GM10248 (cell line): ENCODE measurements at regions not wholly inside any gene's neighbourhood (a gene's known extent, or its start where the extent isn't known, plus 50 kb on each side); places are given as distances from the start of the nearest gene placed in this dataset.

Experiments used
- CTCF ChIA-PET: fragments of 300-600 bp; sonication (Branson Sonifier 250); formaldehyde crosslinking; extraction: SDS; loops from one replicate; lab custom pipeline; 2021; ENCODE audit warnings: antibody characterized with exemption; lab: Yijun Ruan, JAX
- POLR2A ChIA-PET: fragments of 350-650 bp; sonication (Branson Sonifier 250); formaldehyde crosslinking; extraction: SDS; loops from one replicate; lab custom pipeline; 2020; ENCODE audit warnings: antibody characterized with exemption; lab: Yijun Ruan, JAX
- DNase-seq: peaks from one replicate; pipeline ENCODE4 v3.0.0; 2012; ENCODE audit errors: extremely low spot score
- CTCF ChIP-seq: IDR thresholded peaks from 2 replicates; pipeline ENCODE4 v1.5.1; 2012; ENCODE audit warnings: mild to moderate bottlenecking, low read depth; ENCODE audit errors: extremely low read depth, missing control alignments, control extremely low read depth

GRCh38 chr10:6327961-6328698, 125.4 kb downstream of the PFKFB3 start:
- CTCF ChIA-PET = interaction anchor here (0.8 to 1.6 kb wide), 4 partner anchors 8 to 43 kb away, joined by 3 to 4 read pairs (median 4); no protein-coding TSS in a partner anchor
- DNase-seq = no peak
- POLR2A ChIA-PET = no interaction called here
- no peak for TF ChIP-seq CTCF

GRCh38 chr10:6328699-6329423, 126.1 kb downstream of the PFKFB3 start:
- CTCF ChIA-PET = interaction anchor here (0.8 to 1.6 kb wide), 8 partner anchors 9 to 43 kb away, joined by 3 to 4 read pairs (median 3); no protein-coding TSS in a partner anchor
- POLR2A ChIA-PET = no interaction called here
- DNase-seq = no peak
- TF ChIP-seq CTCF = no peak

- no peak for DNase-seq
- ChIA-PET CTCF (interaction anchor here (0.8 kb wide), 1 partner anchor 20 kb away, joined by 3 read pairs; no protein-coding TSS in a partner anchor), POLR2A (no interaction called here)
- no peak for TF ChIP-seq CTCF
These were observed 130.4 kb downstream of the PFKFB3 start for GRCh38 chr10:6333086-6333485.

GRCh38 chr10:6333973-6334372, 131.2 kb downstream of the PFKFB3 start:
- ChIA-PET CTCF (interaction anchor here (0.8 to 1.2 kb wide), 2 partner anchors 13 to 68 kb away, joined by 3 to 5 read pairs; no protein-coding TSS in a partner anchor), POLR2A (no interaction called here)
- no peak for DNase-seq
- no peak for TF ChIP-seq CTCF

GRCh38 chr10:6336016-6336415, 133.3 kb downstream of the PFKFB3 start:
- CTCF ChIA-PET = interaction anchor here (0.8 to 1.2 kb wide), 2 partner anchors 49 to 66 kb away, joined by 3 to 4 read pairs; no protein-coding TSS in a partner anchor
- no peak for TF ChIP-seq CTCF
- no peak for DNase-seq
- POLR2A ChIA-PET = no interaction called here

- CTCF ChIA-PET = interaction anchor here (2.1 kb wide), 1 partner anchor 11 kb away, joined by 7 read pairs; no protein-coding TSS in a partner anchor
- TF ChIP-seq CTCF = no peak
- POLR2A ChIA-PET = no interaction called here
- no peak for DNase-seq
These were observed 134.7 kb downstream of the PFKFB3 start for GRCh38 chr10:6337382-6337781.
